IMR-90 (cell line): ENCODE measurements at regions not wholly inside any gene's neighbourhood (a gene's known extent, or its start where the extent isn't known, plus 50 kb on each side); places are given as distances from the start of the nearest gene placed in this dataset.

Experiments
- ATAC-seq: fragments of 200-7000 bp; cut with Tn5 transposase; 2 replicates; pipeline ENCODE4 v1.9.1; 2020; ENCODE audit warnings: low read depth, mild to moderate bottlenecking, moderate library complexity
- BruUV-seq: library from RNA; stranded (reverse); fragments of 400-500 nt; replicated peaks from 2 replicates; lab custom pipeline; 2021; lab: Mats Ljungman, UMichigan
- CTCF ChIA-PET: fragments of 300-600 bp; formaldehyde crosslinking; extraction: SDS; loops from one replicate; lab custom pipeline; 2021; ENCODE audit warnings: antibody characterized with exemption; lab: Yijun Ruan, JAX
- POLR2A ChIA-PET: fragments of 300-600 bp; sonication (Branson Sonifier 250); formaldehyde crosslinking; loops from one replicate; lab custom pipeline; 2022; ENCODE audit warnings: antibody characterized with exemption; ENCODE audit not compliant: unreplicated experiment; lab: Charles Lee
- DNase-seq: peaks from one replicate; pipeline ENCODE4 v3.0.0; 2013
- H2AFZ ChIP-seq: replicated peaks from 2 replicates; pipeline ENCODE3; 2013; ENCODE audit warnings: low read length, mild to moderate bottlenecking; ENCODE audit not compliant: poor library complexity
- H2AK5ac ChIP-seq: 2 replicates; pipeline ENCODE4 v1.6.1; 2013; ENCODE audit warnings: low read depth, low read length, inconsistent platforms
- H2AK9ac ChIP-seq: replicated peaks from 2 replicates; pipeline ENCODE3; 2013; ENCODE audit warnings: mild to moderate bottlenecking, low read depth, low read length, moderate library complexity; ENCODE audit not compliant: poor library complexity
- H2BK120ac ChIP-seq: 2 replicates; pipeline ENCODE4 v1.6.1; 2013; ENCODE audit warnings: low read depth, low read length, inconsistent platforms
- H2BK15ac ChIP-seq: 3 replicates; pipeline ENCODE4 v1.6.1; 2013; ENCODE audit warnings: low read depth, low read length, inconsistent platforms
- H2BK20ac ChIP-seq: 2 replicates; pipeline ENCODE4 v1.6.1; 2013; ENCODE audit warnings: low read depth, mild to moderate bottlenecking, inconsistent platforms, low read length, moderate library complexity
- H2BK5ac ChIP-seq: 2 replicates; pipeline ENCODE4 v1.6.1; 2013; ENCODE audit warnings: mild to moderate bottlenecking, low read depth, low read length, inconsistent platforms; ENCODE audit not compliant: poor library complexity, severe bottlenecking
- H3K14ac ChIP-seq: replicated peaks from 2 replicates; pipeline ENCODE4 v1.6.1; 2013; ENCODE audit warnings: low read depth, low read length, inconsistent platforms
- H3K18ac ChIP-seq: 2 replicates; pipeline ENCODE4 v1.6.1; 2013; ENCODE audit warnings: low read depth, low read length, control low read depth
- H3K23ac ChIP-seq: 2 replicates; pipeline ENCODE4 v1.6.1; 2013; ENCODE audit warnings: low read depth, low read length, inconsistent platforms
- H3K27ac ChIP-seq: 2 replicates; pipeline ENCODE4 v1.5.1; 2013; ENCODE audit warnings: mild to moderate bottlenecking, control low read depth, low read length; ENCODE audit not compliant: insufficient read depth
- H3K27me3 ChIP-seq: 2 replicates; pipeline ENCODE4 v1.6.1; 2013; ENCODE audit warnings: low read length; ENCODE audit not compliant: control insufficient read depth, insufficient read depth
- H3K36me3 ChIP-seq: 2 replicates; pipeline ENCODE4 v1.6.1; 2013; ENCODE audit warnings: low read length, mixed read lengths; ENCODE audit not compliant: control insufficient read depth, insufficient read depth
- H3K4ac ChIP-seq: 2 replicates; pipeline ENCODE4 v1.6.1; 2013; ENCODE audit warnings: low read depth, low read length, inconsistent platforms
- H3K4me1 ChIP-seq: 2 replicates; pipeline ENCODE4 v1.6.1; 2013; ENCODE audit warnings: low read length, mixed read lengths; ENCODE audit not compliant: control insufficient read depth, insufficient read depth
- H3K4me2 ChIP-seq: 2 replicates; pipeline ENCODE4 v1.6.1; 2013; ENCODE audit warnings: low read depth, mild to moderate bottlenecking, control low read depth, low read length, moderate library complexity
- H3K4me3 ChIP-seq: 2 replicates; pipeline ENCODE4 v1.5.1; 2013; ENCODE audit warnings: low read depth, mild to moderate bottlenecking, control low read depth, low read length, moderate library complexity; ENCODE audit not compliant: insufficient read depth
- H3K56ac ChIP-seq: 2 replicates; pipeline ENCODE4 v1.6.1; 2013; ENCODE audit warnings: low read length, inconsistent platforms; ENCODE audit not compliant: insufficient read depth; ENCODE audit errors: extremely low read depth
- H3K79me1 ChIP-seq, 2 experiments: 2 replicates each; pipeline ENCODE4 v1.6.1; 2013; ENCODE audit warnings: low read length in 2 of 2, inconsistent platforms in 1 of 2, low read depth in 1 of 2
- H3K9ac ChIP-seq: 2 replicates; pipeline ENCODE4 v1.6.1; 2013; ENCODE audit warnings: low read depth, low read length, control low read depth
- H3K9me1 ChIP-seq: 2 replicates; pipeline ENCODE4 v1.6.1; 2013; ENCODE audit warnings: low read length, inconsistent platforms; ENCODE audit not compliant: insufficient read depth
- H3K9me3 ChIP-seq: 2 replicates; pipeline ENCODE4 v1.6.1; 2013; ENCODE audit warnings: low read length; ENCODE audit not compliant: control insufficient read depth, insufficient read depth
- H4K20me1 ChIP-seq: 2 replicates; pipeline ENCODE4 v1.6.1; 2013; ENCODE audit warnings: low read length, inconsistent platforms; ENCODE audit not compliant: insufficient read depth
- H4K5ac ChIP-seq: 2 replicates; pipeline ENCODE4 v1.6.1; 2013; ENCODE audit warnings: mild to moderate bottlenecking, low read depth, low read length, control low read depth
- H4K8ac ChIP-seq, 2 experiments: 2 replicates each; pipeline ENCODE4 v1.6.1; 2013; ENCODE audit warnings: low read depth in 2 of 2, low read length in 2 of 2, control low read depth in 1 of 2, inconsistent platforms in 1 of 2
- H4K91ac ChIP-seq: 2 replicates; pipeline ENCODE4 v1.6.1; 2013; ENCODE audit warnings: low read depth, low read length, inconsistent platforms; ENCODE audit not compliant: insufficient read depth
- CEBPB ChIP-seq: IDR thresholded peaks from 2 replicates; pipeline ENCODE4 v1.6.1; 2012; ENCODE audit warnings: low read depth, low read length, improper control_type of control experiment
- MAZ ChIP-seq: IDR thresholded peaks from 2 replicates; pipeline ENCODE4 v1.6.1; 2012; ENCODE audit warnings: low read depth, mild to moderate bottlenecking, low read length, improper control_type of control experiment, moderate library complexity, borderline replicate concordance
- NFE2L2 ChIP-seq: fragments of 150-350 bp; IDR thresholded peaks from 2 replicates; pipeline ENCODE4 v1.6.1; 2016; ENCODE audit warnings: low read depth, mild to moderate bottlenecking, low read length
- RCOR1 ChIP-seq: IDR thresholded peaks from 2 replicates; pipeline ENCODE4 v1.6.1; 2012; ENCODE audit warnings: mild to moderate bottlenecking, low read length, improper control_type of control experiment; ENCODE audit not compliant: insufficient replicate concordance
- USF2 ChIP-seq: fragments of 150-350 bp; IDR thresholded peaks from 2 replicates; pipeline ENCODE4 v1.6.1; 2017; ENCODE audit warnings: mild to moderate bottlenecking, antibody characterized with exemption, low read length, low read depth
- WGBS, 2 experiments: methylation state at CpG; one replicate each; pipeline versions ENCODE4 v1.1.5 to v1.1.7; 2013; ENCODE audit warnings: missing lambda C conversion rate in 2 of 2; ENCODE audit not compliant: insufficient read length in 1 of 2; ENCODE audit errors: extremely low coverage in 2 of 2; 5-methylcytosine and 5-hydroxymethylcytosine counted together
- dilution Hi-C: fragments of 300-500 bp; cut with HindIII; formaldehyde crosslinking; loops from one replicate; pipeline ENCODE4 v1.14.3; 2018; ENCODE audit warnings: low sequenced_read_pairs; ENCODE audit not compliant: unreplicated experiment
- in situ Hi-C: fragments of 300-500 bp; cut with MboI; formaldehyde crosslinking; loops from 3 replicates; pipeline ENCODE4 v1.14.3; 2019; ENCODE audit warnings: low sequenced_read_pairs, inconsistent platforms, mixed read lengths
- intact Hi-C: fragments of 100-400 bp; cut with micrococcal nuclease; formaldehyde crosslinking; loops from 2 replicates; pipeline ENCODE4 v1.10.0; 2022

- Histone ChIP-seq H3K36me3 (no peaks in the 10 kb centered on the region), H3K27me3 (no peaks in the 10 kb centered on the region), H3K9me1 (no peaks in the 10 kb centered on the region), H3K4me1 (no peaks in the 10 kb centered on the region), H2BK5ac (no peak overlapping the region), H3K9ac (no peak overlapping the region), H4K5ac (no peak overlapping the region), H3K9me3 (no peaks in the 10 kb centered on the region), H3K4ac (no peak overlapping the region), H2BK120ac (no peak overlapping the region), H2BK20ac (no peak overlapping the region), H2AK5ac (no peak overlapping the region), H3K4me3 (no peak overlapping the region), H3K4me2 (no peak overlapping the region), H3K79me1 (no peaks in the 10 kb centered on the region), H2BK15ac (no peak overlapping the region), H3K27ac (no peak overlapping the region), H4K91ac (no peak overlapping the region), H3K56ac (no peak overlapping the region), H4K20me1 (no peaks in the 10 kb centered on the region), H3K14ac (no peak overlapping the region), H2AFZ (no peak overlapping the region), H4K8ac (no peak overlapping the region), H3K18ac (no peak overlapping the region), H3K23ac (no peak overlapping the region), H2AK9ac (no peak overlapping the region)
- no peak for TF ChIP-seq NFE2L2
- no peak for TF ChIP-seq CEBPB
- TF ChIP-seq MAZ, result no peak
- no peak for TF ChIP-seq RCOR1
- no peak for TF ChIP-seq USF2
- dilution Hi-C loops (no loop called here), in situ Hi-C loops (no loop called here), intact Hi-C loops (no loop called here)
- ATAC-seq, result no peak
- no TSS peak for BruUV-seq
- ChIA-PET CTCF (no interaction called here), POLR2A (no interaction called here)
- DNase-seq, result no peak
- WGBS, 2 experiments, result no CpG with 5 or more reads among the region's 6 CpGs
Measured at GRCh38 chr1:38539931-38540330, 319.6 kb downstream of the RRAGC start.
